Esophagus muscularis mucosa (tissue), 4 donors: ENCODE measurements at regions not wholly inside any gene's neighbourhood (a gene's known extent, or its start where the extent isn't known, plus 50 kb on each side); places are given as distances from the start of the nearest gene placed in this dataset.

Source experiments
- DNase-seq: peaks from one replicate; pipeline ENCODE4 v3.0.0-alpha.2; 2017; ENCODE audit errors: extremely low spot score
- H3K27ac ChIP-seq, 4 donors: fragments of 200-600 bp; sonication (generic); replicated peaks in 1 of 4; 1 replicate in 3 of 4; 2 replicates in 1 of 4; pipeline ENCODE4 v1.5.1; 2016 to 2019; ENCODE audit warnings: mild to moderate bottlenecking in 1 of 4
- H3K27me3 ChIP-seq, 4 donors: fragments of 200-600 bp; sonication (generic); one replicate each; pipeline versions ENCODE4 v1.5.1 to v1.6.0; 2016 to 2019
- H3K36me3 ChIP-seq, 4 donors: fragments of 200-600 bp; sonication (generic); one replicate each; pipeline ENCODE4 v1.5.1; 2016 to 2019
- H3K4me1 ChIP-seq, 4 donors: fragments of 200-600 bp; sonication (generic); one replicate each; pipeline ENCODE4 v1.5.1; 2016 to 2019
- H3K4me3 ChIP-seq, 4 donors: fragments of 200-600 bp; sonication (generic); 1 replicate in 2 of 4; 2 replicates in 2 of 4; pipeline ENCODE4 v1.5.1; 2016 to 2019; ENCODE audit warnings: mild to moderate bottlenecking in 4 of 4, moderate library complexity in 1 of 4
- H3K9me3 ChIP-seq, 4 donors: fragments of 200-600 bp; sonication (generic); 1 replicate in 3 of 4; 2 replicates in 1 of 4; pipeline ENCODE4 v1.5.1; 2016 to 2019
- EP300 ChIP-seq: sonication (generic); formaldehyde crosslinking; IDR thresholded peaks from one replicate; pipeline ENCODE4 v1.6.1; 2017; ENCODE audit warnings: antibody characterized with exemption
- POLR2A ChIP-seq: fragments of 450-650 bp; IDR thresholded peaks from one replicate; pipeline ENCODE4 v1.6.1; 2017; ENCODE audit warnings: antibody characterized with exemption, moderate library complexity, mild to moderate bottlenecking, low read depth
- POLR2AphosphoS5 ChIP-seq, 2 donors: sonication (generic); formaldehyde crosslinking; IDR thresholded peaks; one replicate each; pipeline ENCODE4 v1.6.1; 2017; ENCODE audit warnings: antibody characterized with exemption in 2 of 2
- WGBS: methylation state at CpG from one replicate; pipeline ENCODE4 v1.1.5; 2018; 5-methylcytosine and 5-hydroxymethylcytosine counted together
- intact Hi-C: fragments of 100-400 bp; cut with DNase I; formaldehyde crosslinking; loops from one replicate; pipeline ENCODE4 v1.15.1; 2023
- TF ChIP-seq, protein P1 (sequence below), 3 experiments: fragments of 200-600 bp in 2 of 3; fragments of 450-650 bp in 1 of 3; sonication (generic) in 2 of 3; IDR thresholded peaks; one replicate each; pipeline ENCODE4 v1.5.1; 2017 to 2019; ENCODE audit warnings: antibody characterized with exemption in 3 of 3, mild to moderate bottlenecking in 2 of 3, moderate library complexity in 1 of 3

DNA sequence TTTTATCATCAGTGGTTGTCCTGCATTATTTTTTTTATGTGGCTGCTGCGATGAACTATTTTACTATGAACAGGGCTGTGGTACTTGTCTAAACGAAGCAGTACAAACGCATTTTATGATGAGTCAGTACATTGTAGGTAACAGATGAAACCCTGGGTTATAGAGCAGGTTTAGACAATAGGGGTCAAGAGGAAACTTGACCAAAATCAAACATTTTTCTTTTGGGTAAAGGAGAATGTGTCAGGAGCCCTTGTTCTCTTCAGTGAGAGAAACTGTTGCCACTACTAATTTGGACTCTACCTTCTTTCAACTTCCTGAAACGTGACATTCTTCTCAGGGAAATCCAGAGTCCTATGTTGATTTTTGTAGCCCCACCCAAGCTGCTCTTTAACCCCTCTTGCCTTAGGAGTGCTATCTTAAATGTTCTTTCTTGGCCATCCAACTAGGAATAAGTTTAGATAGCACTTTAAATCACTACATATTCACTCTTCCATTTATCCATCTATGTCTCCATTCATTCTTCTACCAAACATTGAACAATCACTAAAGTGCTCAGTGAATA is 415.8 kb upstream of the NR3C2 start:
- no peak for TF ChIP-seq EP300
- TF ChIP-seq, protein P1, sequence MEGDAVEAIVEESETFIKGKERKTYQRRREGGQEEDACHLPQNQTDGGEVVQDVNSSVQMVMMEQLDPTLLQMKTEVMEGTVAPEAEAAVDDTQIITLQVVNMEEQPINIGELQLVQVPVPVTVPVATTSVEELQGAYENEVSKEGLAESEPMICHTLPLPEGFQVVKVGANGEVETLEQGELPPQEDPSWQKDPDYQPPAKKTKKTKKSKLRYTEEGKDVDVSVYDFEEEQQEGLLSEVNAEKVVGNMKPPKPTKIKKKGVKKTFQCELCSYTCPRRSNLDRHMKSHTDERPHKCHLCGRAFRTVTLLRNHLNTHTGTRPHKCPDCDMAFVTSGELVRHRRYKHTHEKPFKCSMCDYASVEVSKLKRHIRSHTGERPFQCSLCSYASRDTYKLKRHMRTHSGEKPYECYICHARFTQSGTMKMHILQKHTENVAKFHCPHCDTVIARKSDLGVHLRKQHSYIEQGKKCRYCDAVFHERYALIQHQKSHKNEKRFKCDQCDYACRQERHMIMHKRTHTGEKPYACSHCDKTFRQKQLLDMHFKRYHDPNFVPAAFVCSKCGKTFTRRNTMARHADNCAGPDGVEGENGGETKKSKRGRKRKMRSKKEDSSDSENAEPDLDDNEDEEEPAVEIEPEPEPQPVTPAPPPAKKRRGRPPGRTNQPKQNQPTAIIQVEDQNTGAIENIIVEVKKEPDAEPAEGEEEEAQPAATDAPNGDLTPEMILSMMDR (IDR thresholded peaks at IDR 0.05) = no peak
- no peak for TF ChIP-seq POLR2AphosphoS5 (IDR thresholded peaks at IDR 0.05)
- no peak for TF ChIP-seq POLR2A
- Histone ChIP-seq H3K4me1 (peaks cover 0 to 13% (median 7%) of the 10 kb centered on the region in 4 donors), H3K36me3 (no peaks in the 10 kb centered on the region), H3K27me3 (no peaks in the 10 kb centered on the region), H3K9me3 (peaks cover 0 to 4% (median 0%) of the 10 kb centered on the region in 4 donors), H3K27ac (no peak overlapping the region), H3K4me3 (no peak overlapping the region)
- no peak for DNase-seq
- 40% methylated on average over 4 of the region's 4 CpGs for WGBS
- intact Hi-C loops = no loop called here

DNA sequence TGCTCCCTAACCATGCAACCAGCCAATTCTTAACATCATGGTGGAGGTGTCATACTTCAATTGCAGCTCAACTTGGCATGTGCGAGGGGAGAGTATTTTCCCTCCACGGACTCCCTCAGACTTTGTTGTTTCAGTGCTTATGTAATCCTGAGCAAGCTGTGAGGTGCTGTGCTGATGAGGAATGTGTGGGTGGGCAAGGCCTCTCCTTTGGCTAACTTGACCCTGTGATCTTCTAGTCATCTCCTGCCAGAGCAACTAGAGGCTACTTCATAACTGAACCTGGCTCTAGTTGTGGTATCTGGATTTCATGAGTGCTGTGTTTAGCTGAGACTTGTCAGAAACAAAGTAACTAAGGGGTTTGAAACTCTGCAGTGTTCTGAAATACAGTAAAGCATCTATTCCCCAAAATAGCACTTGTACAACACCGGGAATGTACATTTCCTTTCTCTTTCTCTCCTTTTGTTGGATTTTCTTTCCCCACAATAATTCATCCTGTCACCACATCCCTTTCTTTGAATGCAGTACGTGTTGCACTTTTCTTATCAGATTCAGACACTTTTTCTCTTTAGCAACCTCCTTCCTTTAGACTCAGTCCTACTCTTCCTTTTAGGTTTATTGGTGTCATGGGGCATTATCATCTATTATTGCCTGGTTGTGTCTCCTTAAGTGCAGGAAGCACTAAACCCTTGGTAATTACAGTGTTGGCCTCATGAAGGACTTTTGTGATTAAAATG is 415.2 kb upstream of the NR3C2 start:
- H3K27ac ChIP-seq = no peak overlapping the region

DNA sequence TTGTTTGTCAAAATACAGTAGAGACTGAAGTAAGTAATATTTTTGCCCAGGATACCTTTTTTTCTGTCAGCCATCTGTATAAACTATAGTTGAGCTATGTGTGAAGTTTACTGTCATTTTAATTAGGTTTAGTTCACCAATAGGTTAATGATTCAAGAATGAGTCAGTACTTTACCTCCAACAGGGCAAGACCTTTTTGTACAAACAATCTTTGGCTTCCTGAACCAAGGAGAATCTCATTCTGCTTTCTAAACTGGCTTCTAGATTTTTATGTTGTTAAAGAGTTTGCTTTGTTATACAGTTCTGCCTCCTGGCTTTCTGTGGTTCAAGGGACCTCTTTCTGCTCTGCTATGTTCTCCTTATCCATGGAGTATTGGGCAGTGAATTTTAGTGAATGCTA is 412.0 kb upstream of the NR3C2 start:
- H3K36me3 ChIP-seq = no peaks in the 10 kb centered on the region
- TF ChIP-seq, protein P1 (IDR thresholded peaks at IDR 0.05) = no peak
- TF ChIP-seq POLR2A (no peak), EP300 (no peak), POLR2AphosphoS5 (IDR thresholded peaks at IDR 0.05) (no peak)
- peaks cover 0 to 13% (median 7%) of the 10 kb centered on the region in 4 donors for H3K4me1 ChIP-seq
- H3K9me3 ChIP-seq = peaks cover 0 to 4% (median 0%) of the 10 kb centered on the region in 4 donors
- no peak for DNase-seq
- intact Hi-C loops = no loop called here
- no peaks in the 10 kb centered on the region for H3K27me3 ChIP-seq
- H3K27ac ChIP-seq = no peak overlapping the region
- H3K4me3 ChIP-seq = no peak overlapping the region

More for the DNA sequence above, 415.2 kb upstream of the NR3C2 start:
- H3K27me3 ChIP-seq = no peaks in the 10 kb centered on the region
- intact Hi-C loops = no loop called here
- DNase-seq = no peak
- TF ChIP-seq, protein P1 (IDR thresholded peaks at IDR 0.05) = no peak
- TF ChIP-seq POLR2AphosphoS5 (IDR thresholded peaks at IDR 0.05) (no peak), POLR2A (no peak), EP300 (no peak)
- H3K9me3 ChIP-seq = peaks cover 0 to 4% (median 0%) of the 10 kb centered on the region in 4 donors
- H3K4me1 ChIP-seq = peaks cover 0 to 13% (median 7%) of the 10 kb centered on the region in 4 donors
- 24% methylated on average over 3 of the region's 4 CpGs for WGBS
- H3K4me3 ChIP-seq = no peak overlapping the region
- no peaks in the 10 kb centered on the region for H3K36me3 ChIP-seq

DNA sequence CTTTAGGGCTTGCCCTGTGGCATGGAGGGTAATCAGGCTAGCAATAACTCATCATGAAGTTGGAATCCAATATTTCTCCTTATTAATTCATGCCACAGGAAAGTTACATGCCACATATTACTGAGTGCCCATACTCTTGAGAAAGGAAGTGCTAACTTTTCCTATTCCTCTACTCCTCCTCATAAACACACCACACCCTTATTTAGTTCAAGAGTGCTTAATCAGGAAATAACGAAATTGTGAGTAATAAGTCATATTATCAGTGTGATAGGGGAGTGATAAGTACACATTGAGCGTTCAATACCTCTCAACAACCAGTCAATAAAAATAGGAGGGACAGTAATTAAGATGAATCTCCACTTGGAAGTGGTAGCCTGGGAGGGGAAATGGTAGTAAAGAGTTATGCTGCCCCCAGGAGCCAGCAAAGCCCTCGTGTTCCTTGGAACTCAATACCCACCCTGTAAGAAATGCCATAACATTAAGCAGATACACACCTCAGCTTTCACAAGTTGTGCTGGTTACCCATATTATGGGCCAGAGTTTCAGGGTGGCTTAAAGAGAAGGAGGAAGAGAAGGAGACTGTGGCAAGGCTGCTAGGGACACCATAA is 410.0 kb upstream of the NR3C2 start:
- 65% methylated on average over 3 of the region's 3 CpGs for WGBS
- Histone ChIP-seq H3K27ac (no peak overlapping the region), H3K9me3 (peaks cover 0 to 4% (median 0%) of the 10 kb centered on the region in 4 donors), H3K4me3 (no peak overlapping the region), H3K27me3 (no peaks in the 10 kb centered on the region), H3K4me1 (peaks cover 0 to 5% (median 3%) of the 10 kb centered on the region in 4 donors), H3K36me3 (no peaks in the 10 kb centered on the region)
- intact Hi-C loops = no loop called here
- TF ChIP-seq POLR2AphosphoS5 (IDR thresholded peaks at IDR 0.05) = no peak
- TF ChIP-seq, protein P1 (IDR thresholded peaks at IDR 0.05) = no peak
- no peak for TF ChIP-seq POLR2A
- no peak for TF ChIP-seq EP300
- DNase-seq = no peak
